Stimulated activated CD8-positive, alpha-beta memory T cell treated with anti-CD3 and anti-CD28 coated beads, Interleukin-7, amount 100 ng/mL, for 24 hours (primary cell): ENCODE measurements at regions not wholly inside any gene's neighbourhood (a gene's known extent, or its start where the extent isn't known, plus 50 kb on each side); places are given as distances from the start of the nearest gene placed in this dataset.

Experiments
- DNase-seq: peaks from one replicate; pipeline ENCODE4 v3.0.0-alpha.2; 2020; ENCODE audit warnings: low read depth

DNA sequence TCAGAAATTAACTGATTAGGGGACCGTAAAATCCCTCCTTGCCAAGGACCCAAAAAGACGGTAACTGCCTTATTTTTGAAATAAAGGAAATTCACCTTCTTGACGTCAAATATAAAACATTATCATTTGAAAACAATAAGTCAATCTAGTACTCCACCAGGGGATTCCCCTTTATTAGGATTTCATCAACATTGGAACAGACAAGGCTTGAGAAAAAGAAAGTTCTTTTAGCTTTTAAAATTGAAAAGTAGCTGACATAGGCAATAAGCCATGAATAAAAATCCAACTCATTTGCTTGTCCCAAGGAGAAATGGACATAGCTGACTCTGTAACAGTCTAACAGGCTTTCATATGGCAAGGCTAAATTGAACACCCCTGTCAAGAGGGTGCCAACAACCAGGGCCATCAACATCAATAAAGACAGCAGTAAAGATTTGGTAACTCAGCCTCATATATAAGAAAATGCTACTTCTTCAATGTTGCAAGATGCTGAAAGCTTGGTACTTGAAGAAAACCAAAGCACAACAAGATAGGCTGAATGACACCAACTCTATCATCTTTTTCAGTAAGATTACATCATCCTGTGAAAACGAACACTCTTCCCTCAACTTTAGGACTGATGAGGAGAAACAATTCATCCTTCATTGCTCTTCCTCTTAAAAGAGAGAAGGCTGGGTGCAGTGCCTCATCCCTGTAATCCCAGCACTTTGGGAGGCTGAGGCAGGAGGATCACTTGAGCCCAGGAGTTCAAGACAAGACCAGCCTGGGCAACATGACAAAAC, 121.0 kb upstream of the PRDM1 start:
- no peak for DNase-seq

DNA sequence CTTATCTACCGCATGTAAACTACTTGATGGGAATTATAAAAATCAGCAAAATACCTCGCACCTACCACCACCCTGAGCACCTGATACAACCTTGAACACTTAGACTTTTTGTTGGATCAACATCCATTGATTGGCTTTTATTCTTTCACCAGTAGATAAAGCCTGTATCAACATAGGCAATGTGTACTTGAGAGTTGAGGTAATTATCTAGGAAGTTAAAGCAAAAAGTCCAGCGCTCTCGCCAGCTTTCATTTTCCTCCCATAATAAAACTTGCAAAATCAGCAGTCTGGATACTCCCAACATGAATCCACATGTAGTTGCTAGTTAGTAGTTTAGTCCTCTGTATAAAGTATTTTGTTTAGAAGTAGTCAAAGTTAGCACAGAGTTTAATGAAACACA, 132.0 kb upstream of the PRDM1 start:
- no peak for DNase-seq

DNA sequence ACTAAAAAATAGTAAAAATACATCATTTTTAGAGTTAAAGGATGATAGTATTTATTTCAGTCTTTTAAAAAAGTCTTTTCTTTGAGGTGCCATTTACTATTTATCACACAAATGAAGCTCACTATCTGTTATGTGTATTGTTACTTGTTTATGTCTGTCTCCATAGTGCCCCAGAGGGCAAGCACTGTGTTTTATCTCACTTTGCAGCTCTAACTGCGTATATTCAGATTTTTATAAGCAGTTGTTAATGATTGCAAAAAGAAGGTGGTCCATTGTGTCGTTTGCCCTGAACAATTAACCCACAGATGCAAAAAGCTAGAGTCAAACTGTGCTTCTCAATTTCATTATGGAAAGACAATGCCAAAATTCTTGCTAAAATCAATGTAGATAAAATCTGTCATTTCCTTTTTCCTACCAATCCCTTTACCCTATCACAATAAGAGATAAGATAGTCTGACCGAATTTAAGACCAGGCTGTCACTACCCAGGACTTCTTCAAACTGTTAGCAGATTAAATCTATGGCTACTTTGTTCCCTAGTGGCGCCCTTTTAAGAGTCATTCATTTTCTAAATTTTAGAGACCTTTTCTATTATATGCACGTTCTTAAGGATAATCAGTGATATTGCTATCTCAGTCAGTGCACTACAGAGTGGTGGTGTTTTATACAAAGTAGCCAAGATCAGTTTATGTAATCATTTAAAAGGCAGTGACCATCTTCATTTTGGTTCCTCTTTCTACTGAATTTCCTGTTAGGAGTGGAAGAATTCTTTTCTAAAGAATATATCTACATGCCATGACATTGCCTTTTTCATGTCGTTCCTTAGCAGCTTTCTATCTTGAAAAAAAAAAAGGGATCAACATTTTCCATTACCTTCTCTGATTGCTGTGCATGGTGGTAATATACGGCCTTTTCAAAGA, 133.1 kb upstream of the PRDM1 start:
- no peak for DNase-seq

DNA sequence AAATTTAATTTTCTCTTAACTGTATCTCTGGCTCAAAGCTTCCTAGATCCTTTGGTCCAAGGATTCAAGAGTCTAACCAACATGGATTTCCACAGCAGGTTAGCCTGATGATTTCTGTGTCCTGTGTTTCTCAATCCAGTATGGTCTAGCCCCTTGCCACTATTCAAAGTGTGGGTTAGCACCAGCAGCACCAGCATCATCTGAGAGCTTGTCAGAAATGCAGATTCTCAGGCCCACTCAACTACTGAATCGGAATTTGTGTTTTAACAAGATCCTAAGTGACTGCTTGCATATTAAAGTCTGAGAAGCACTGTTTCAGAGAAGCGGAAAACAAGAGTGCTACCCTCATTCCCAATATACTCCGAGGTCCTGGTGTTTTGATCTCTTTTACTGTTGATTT, 133.8 kb upstream of the PRDM1 start:
- no peak for DNase-seq

DNA sequence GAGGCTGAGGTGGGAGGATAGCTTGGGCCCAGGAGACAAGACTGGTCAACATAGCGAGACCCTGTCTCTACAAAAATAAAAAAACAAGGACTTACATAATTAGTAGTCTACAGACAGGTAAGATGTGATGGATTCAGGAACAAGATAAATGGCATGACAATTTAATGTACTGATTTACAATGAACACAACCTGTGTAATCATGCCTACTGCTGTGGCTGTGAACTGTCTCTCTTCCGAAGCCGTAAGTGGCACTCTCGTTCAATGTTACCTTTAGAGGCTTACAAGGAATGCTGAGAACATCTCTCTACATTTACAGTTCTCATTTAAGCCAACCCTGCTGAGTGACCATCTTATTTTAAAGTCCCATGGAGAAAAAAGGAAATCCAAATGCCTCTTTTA, 134.8 kb upstream of the PRDM1 start:
- DNase-seq = no peak

DNA sequence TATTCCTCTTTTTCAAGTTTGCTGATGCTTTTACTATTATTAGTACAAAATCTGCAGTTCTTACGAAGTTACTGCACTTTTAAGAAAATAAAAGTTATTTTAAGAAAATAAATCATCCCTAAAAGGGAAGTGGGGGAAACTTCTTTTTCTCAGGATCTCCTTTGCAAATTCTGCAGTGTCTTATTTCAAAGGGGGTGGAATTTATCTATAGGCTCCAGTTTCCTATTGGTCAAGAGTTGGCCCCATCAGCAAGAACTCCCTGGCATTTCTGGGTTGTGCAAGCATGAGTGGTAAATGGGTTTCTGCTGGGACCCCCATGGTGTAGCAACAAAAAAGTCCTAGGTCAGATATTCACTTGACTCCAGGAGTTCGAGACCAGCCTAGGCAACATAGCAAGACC, 136.3 kb upstream of the PRDM1 start:
- no peak for DNase-seq

DNA sequence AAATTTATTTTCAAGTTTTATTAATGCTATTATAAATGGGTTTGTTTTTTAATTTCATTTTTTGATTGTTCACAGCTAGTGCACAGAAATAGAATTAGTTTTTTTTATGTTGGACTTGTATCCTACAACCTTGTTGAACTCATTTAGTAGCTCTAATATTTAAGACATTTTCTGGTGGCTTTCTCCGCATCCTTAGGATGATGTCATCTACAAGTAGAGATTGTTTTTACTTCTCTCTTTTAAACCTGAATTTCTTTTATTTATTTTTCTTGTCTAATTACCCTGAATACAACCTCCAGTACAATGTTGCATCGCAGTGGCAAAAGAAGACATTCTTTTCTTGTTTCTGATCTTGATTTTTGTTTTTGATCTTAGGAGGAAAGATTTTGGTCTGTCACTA, 142.6 kb upstream of the PRDM1 start:
- DNase-seq = no peak

DNA sequence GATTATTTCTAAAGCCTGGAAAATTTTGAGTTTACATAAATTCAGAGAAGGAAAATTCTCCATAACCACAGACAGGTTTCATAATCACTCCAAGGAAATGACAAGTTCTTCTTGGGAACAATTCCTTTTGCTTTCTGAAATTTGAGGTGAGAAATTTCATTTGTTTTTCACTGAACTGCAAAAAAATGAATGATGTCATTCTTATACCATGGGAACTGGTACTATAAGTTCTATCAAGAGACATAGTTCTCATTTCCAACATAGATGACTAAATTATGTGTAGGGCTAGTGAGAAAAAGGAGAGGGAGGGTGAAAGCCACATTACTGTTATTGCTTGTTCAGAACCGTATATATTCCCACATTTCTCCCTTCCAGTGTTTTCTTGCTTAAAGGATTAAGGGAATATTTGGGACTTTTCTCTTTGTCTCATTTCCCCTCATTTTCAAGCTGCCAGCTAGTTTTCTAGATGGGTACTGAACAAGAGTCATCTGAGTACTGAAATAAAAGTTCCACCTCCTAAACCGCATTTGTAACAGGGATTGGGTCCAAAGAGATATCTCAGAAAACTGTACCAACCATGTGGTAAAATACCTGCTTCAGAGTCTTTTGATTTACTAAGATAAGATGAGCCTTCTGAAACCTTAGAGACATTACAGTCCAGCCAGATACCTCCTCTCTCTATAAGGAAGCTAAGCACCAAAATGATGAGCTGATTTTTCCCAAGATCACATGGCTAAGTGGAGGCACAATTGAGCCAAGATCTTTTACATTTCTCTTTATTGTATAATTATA, 144.3 kb upstream of the PRDM1 start:
- DNase-seq = no peak

DNA sequence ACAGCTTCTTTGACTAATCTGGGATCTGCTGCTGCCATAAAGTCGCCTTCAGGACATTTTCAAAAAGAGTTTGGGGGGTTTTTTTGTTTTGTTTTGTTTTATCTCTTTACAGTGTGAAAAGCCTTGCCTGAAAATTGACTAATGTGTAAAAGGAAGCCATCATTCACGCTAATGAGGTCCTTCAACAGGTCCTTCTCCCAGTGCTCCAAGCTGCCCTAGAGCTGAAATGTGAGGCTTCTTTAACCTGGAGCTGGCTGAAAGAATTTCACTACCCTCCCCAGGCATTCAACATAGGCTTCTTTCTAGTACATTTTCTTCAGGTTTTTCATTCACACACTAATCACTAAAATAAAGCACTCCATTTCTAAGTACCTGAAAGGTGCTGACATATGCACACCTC, 145.1 kb upstream of the PRDM1 start:
- no peak for DNase-seq

DNA sequence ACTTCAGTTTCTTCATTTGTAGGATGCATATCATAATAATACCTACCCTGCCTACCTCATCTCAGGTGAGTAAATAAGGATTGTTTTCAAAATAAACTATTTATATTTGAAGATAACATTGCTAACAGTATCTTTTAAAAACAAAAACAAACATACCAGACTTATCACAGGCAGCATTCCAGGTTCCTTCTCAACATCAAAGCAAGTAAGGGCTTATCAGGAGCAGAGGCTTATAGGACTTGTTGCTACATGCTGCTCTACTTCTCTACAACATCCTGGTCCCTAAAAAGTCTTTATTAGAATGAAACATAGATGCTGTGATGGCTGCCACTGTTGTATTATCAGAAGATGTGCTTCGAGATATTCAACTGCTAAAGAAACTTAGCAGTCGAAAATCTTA, 149.2 kb upstream of the PRDM1 start:
- DNase-seq = no peak

DNA sequence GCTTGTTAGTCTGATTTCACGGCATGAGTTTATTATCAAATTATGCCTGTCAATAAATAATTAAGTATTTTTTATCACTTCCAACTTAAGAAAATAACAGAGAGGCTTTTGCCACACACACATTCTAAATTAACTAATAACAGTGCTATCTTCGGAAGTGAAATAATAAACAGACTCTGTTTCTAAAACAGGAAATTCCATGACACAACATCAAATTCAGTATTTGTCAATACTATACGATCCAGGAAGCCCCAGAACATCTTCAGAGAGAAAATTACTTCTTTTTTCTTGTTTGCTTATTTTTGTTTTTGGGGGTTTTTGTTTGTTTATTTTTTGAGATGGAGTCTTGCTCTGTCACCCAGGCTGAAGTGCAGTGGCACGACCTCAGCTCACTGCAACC, 150.7 kb upstream of the PRDM1 start:
- no peak for DNase-seq

DNA sequence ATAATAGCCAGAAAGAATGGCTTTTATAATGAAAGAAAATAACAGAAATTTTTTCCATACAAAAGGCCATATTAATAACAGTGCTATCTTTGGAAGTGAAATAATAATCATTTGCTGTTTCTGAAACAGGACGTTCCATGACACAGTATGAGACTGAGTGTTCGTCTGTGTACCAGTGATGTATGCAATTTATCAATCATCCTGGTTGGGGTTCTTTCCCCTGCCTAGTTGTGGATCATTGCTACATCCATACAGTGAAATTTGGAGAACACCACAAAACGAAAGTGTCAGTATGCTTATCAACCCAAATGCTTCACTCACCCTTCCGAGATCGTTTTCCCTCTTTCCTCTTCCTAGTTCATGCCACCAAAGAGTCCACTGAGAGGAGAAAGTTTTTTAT, 151.4 kb upstream of the PRDM1 start:
- no peak for DNase-seq

DNA sequence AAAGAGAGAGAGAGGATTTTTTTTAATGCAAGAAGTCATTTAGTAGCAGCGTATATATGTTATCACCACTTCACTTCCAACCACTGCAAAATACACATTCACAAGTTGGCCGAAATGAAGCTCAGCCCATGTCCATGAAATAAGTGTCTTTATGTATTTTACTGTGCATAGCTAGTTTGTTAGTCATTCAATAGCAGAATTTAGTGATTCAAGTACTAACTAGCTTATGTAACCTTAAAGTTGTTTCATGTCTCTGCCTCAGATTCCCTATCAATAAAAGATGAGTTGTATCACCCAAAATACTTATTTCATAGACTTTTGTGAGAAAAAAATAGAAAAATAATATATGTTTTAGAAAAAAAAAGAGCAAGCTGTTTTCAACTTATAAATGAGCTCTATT, 153.7 kb upstream of the PRDM1 start:
- no peak for DNase-seq

DNA sequence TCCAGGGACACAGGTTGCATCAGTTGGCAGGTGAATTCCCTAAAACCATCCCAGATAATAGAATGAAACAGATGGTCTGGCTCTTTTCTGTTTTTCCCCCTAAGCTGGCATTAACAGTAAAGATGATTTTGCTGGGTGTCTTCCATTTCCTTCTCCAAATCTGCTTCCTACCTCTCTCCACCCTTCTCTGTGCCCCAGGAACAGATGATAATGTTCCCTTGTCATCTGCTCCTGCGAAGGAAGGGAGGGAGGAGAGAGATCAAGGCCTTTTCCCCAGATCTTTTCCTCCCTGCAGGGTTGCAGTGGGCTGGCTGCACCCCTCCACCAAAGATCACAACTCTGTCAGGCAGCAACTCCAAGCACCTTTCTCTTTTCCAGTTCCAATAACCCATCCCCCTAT, 156.5 kb upstream of the PRDM1 start:
- DNase-seq = no peak

DNA sequence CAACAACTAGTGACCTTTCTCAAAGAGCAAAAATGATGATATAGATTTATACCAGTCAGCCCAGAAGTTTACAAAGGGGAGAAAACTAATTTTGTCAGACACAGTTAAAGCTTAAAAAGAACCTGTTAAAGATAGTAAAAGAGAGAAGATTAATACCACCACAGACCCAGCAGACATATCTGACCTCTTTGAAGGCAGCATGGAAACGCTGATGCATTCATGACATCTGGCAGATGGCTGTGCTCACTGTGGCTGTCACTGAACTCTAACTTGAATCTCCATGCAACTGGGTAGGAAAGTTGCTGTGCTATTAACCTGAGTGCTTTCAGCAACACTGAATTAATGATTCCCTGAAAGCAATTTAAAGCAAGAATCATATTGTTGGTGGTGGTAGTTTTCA, 159.8 kb upstream of the PRDM1 start:
- DNase-seq = no peak

DNA sequence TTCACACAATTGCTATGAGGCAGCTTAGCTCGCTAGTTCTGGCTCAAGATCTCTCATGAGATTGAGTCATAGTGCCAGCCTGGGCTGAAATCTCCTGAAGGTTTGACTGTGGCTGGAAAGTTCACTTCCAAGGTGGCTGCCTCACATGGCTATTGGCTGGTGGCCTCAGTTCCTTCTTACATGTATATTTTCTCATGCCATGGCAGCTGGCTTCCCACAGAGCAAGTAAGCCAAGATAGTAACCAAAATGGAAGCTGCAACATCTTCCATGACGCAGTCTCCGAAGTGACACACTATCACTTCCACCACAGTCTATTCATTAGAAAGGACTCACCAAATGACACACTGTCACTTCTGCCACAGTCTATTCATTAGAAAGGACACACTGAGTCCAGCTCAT, 160.4 kb upstream of the PRDM1 start:
- DNase-seq = no peak

DNA sequence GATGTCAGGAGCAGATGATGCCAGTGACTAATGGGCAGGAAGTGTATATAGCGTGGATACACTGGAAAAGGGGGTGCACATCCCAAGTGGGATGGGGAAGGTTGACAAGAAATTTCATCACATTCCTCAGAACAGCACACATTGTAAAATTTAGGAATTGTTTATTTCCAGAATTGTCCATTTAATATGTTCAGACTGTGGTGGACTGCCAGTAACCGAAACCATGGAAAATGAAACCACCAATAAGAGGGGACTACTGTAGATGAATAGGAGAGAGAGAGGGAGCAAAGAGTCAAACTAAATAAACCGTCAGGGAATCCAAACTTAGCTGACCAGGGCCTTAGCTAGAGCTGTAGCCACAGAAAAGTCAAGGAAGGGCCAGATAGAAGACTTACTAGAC, 164.4 kb upstream of the PRDM1 start:
- no peak for DNase-seq

DNA sequence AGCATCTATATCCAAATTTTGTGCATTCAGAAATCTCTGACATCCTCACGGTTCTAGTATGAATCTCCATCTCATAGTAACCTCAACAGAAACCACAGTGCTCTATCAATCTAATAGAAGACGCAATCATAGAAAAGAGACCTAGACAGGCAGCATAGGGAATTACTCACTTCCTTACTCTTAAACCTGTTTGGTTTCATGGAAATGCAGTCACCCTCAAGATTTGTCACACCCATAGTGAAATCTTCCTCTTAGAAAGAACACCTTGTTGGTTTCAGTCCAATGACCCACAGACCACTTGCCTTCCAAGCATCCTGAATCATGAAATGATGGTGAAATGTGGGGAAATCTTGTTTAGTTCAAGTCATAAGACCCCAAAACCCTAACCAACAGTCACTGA, 166.1 kb upstream of the PRDM1 start:
- DNase-seq = no peak

DNA sequence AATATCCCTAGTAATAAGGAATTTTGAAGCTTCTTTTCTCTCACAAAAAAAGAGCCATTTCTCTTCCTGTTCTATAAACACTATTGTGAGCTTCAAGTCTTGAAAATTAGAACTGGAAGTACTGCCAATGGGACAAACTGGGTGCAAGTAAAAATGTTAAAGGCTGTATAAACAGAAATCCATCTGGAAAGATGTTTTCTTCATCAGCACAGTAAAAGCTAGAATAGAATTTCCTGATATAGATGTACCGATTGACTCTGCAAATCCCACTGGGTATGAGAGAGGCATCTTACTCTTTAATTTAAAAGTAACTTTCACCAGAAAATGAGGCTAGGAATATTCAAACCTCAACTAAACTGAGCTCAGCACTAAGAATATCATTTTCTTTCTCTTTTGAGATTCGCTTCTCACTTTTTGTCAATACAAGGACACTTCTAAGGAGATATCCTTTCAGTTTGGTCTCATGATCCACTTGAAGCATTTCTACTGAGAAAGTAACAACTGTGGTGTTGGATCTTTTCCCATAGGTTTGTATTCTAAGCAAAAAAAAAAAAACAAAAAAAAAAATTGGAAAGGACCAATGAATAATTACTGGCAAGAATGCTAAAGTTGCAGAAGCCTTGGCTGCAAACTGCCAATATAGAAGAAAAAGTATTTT, 169.0 kb upstream of the PRDM1 start:
- no peak for DNase-seq

DNA sequence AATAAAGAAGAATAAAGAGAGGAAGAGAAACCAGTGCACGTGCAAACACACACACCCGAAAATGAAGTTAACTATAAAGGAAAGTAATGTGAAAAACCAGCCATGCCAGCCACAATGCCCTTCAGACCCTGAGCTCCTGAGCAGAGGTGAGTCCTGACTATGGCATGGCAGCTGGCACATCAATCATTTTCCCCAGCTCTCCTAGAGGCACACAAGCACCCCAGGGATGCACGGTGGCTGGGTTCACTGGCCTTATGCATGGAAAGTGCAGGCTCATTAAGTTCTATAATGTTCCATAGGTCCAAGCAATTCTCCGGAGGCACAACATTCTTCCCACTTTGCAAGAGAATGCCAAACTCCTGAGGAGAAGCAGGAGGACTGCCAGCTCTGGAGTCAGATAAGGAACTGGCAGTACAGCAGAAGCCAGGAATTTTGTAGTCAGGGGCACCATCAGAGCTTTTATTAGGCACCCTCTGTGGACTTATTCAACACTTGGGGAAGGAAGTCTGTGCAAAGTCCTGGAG, 175.0 kb upstream of the PRDM1 start:
- no peak for DNase-seq

DNA sequence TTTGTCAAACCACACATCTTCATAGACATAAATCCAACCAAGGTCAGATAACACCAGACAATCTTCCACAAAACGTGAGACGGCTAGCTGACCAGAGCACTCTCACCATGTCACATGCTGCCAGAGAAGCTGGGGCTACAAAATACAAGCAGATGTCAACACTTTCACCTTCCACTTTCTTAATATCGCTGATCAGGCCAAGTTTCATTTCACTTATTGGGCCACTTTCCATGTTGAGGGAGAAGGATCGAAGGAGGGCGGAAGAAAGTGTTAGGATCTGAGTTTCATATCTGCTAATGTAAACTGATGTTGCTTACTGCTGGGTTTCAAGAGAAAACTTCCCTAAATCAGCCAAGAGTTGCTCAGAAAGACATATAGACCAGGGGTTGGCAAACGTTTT, 177.0 kb upstream of the PRDM1 start:
- DNase-seq = no peak

DNA sequence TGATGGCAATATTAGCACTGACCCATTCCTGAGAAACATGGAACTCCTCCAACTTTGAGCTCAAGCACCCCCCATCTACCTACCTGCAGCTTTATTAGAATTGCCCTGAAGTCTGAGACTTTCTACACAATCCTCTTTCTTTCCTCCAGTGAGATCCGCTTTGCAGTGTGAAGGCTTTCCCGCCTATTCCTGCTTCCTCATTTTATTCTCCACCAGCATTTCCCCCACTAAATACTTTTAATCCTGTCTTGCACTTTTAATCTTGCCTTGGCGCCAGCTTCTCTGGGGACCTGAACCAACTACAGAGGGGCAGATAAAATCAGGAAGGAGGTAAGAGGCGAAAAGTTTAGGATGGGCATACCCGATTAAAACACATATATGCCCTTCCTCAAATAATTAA, 178.1 kb upstream of the PRDM1 start:
- DNase-seq = no peak
